ENCODE measurements at regions not wholly inside any gene's neighbourhood (a gene's known extent, or its start where the extent isn't known, plus 50 kb on each side); places are given as distances from the start of the nearest gene placed in this dataset.

DNA sequence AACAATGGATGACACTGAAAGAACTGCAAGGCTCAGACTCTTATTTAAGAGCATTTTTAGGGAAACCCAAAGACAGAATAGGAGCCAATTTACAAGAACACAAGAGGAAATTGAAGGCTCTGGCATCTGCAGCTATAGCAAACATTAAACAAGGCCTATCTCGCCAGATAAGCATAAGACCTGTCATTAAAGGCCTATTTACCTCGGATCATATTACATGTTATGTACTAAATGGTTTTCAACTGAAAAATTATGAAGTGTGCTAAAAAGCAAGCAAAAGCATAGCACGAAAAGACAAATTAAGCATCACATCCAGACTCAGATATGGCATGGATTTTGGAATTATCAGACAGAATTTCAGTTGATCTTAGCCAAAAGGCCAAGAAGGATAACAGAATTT lies 617.1 kb downstream of the SQOR start:
- whole genome bisulfite sequencing (ENCODE audit: insufficient coverage) = no CpG with 5 or more reads among the region's 3 CpGs
- H3K27ac ChIP-seq (ENCODE audit: low read length) = no peak overlapping the region
- no peak for DNase-seq
- no peaks in the 10 kb centered on the region for H3K36me3 ChIP-seq (ENCODE audit: control insufficient read depth, insufficient read depth, low read length)
- H3K27me3 ChIP-seq (ENCODE audit: control insufficient read depth, insufficient read depth, low read length) = no peaks in the 10 kb centered on the region
- no peak overlapping the region for H3K4me3 ChIP-seq (ENCODE audit: low read length)
- H3K4me1 ChIP-seq (ENCODE audit: control insufficient read depth, insufficient read depth, low read length) = no peaks in the 10 kb centered on the region
- H3K9me3 ChIP-seq (replicated peaks; ENCODE audit: control insufficient read depth, low read depth, low read length) = no peaks in the 10 kb centered on the region

GRCh38 chr15:46258056-46258455 lies 623.2 kb downstream of the SQOR start:
- H3K36me3 ChIP-seq (ENCODE audit: control insufficient read depth, insufficient read depth, low read length) = no peaks in the 10 kb centered on the region
- peak; percentile 60 for DNase-seq
- H3K27ac ChIP-seq (ENCODE audit: low read length) = no peak overlapping the region
- H3K27me3 ChIP-seq (ENCODE audit: control insufficient read depth, insufficient read depth, low read length) = no peaks in the 10 kb centered on the region
- no peaks in the 10 kb centered on the region for H3K9me3 ChIP-seq (replicated peaks; ENCODE audit: control insufficient read depth, low read depth, low read length)
- H3K4me1 ChIP-seq (ENCODE audit: control insufficient read depth, insufficient read depth, low read length) = no peaks in the 10 kb centered on the region
- no CpG with 5 or more reads among the region's 5 CpGs for WGBS (ENCODE audit: insufficient coverage)
- H3K4me3 ChIP-seq (ENCODE audit: low read length) = no peak overlapping the region

GRCh38 chr15:46260937-46261336 lies 626.1 kb downstream of the SQOR start:
- Histone ChIP-seq H3K27ac (ENCODE audit: low read length) (no peak overlapping the region), H3K27me3 (ENCODE audit: control insufficient read depth, insufficient read depth, low read length) (no peaks in the 10 kb centered on the region), H3K36me3 (ENCODE audit: control insufficient read depth, insufficient read depth, low read length) (no peaks in the 10 kb centered on the region), H3K9me3 (replicated peaks; ENCODE audit: control insufficient read depth, low read depth, low read length) (no peaks in the 10 kb centered on the region), H3K4me3 (ENCODE audit: low read length) (no peak overlapping the region), H3K4me1 (ENCODE audit: control insufficient read depth, insufficient read depth, low read length) (no peaks in the 10 kb centered on the region)
- WGBS (ENCODE audit: insufficient coverage) = 91% methylated on average over 2 of the region's 3 CpGs
- no peak for DNase-seq

GRCh38 chr15:46265664-46266347 lies 631.0 kb downstream of the SQOR start:
- Histone ChIP-seq H3K27me3 (ENCODE audit: control insufficient read depth, insufficient read depth, low read length) (no peaks in the 10 kb centered on the region), H3K4me1 (ENCODE audit: control insufficient read depth, insufficient read depth, low read length) (no peaks in the 10 kb centered on the region), H3K36me3 (ENCODE audit: control insufficient read depth, insufficient read depth, low read length) (no peaks in the 10 kb centered on the region), H3K4me3 (ENCODE audit: low read length) (no peak overlapping the region), H3K27ac (ENCODE audit: low read length) (no peak overlapping the region), H3K9me3 (replicated peaks; ENCODE audit: control insufficient read depth, low read depth, low read length) (no peaks in the 10 kb centered on the region)
- WGBS (ENCODE audit: insufficient coverage) = 71% methylated on average over 3 of the region's 3 CpGs
- DNase-seq = no peak

GRCh38 chr15:46266661-46267060 lies 631.8 kb downstream of the SQOR start:
- Histone ChIP-seq H3K9me3 (replicated peaks; ENCODE audit: control insufficient read depth, low read depth, low read length) (no peaks in the 10 kb centered on the region), H3K4me1 (ENCODE audit: control insufficient read depth, insufficient read depth, low read length) (no peaks in the 10 kb centered on the region), H3K36me3 (ENCODE audit: control insufficient read depth, insufficient read depth, low read length) (no peaks in the 10 kb centered on the region), H3K27me3 (ENCODE audit: control insufficient read depth, insufficient read depth, low read length) (no peaks in the 10 kb centered on the region), H3K27ac (ENCODE audit: low read length) (no peak overlapping the region), H3K4me3 (ENCODE audit: low read length) (no peak overlapping the region)
- WGBS (ENCODE audit: insufficient coverage) = 59% methylated on average over 2 of the region's 2 CpGs
- no peak for DNase-seq

GRCh38 chr15:46270481-46271147 lies 635.8 kb downstream of the SQOR start:
- no peak overlapping the region for H3K4me3 ChIP-seq (ENCODE audit: low read length)
- H3K27me3 ChIP-seq (ENCODE audit: control insufficient read depth, insufficient read depth, low read length) = no peaks in the 10 kb centered on the region
- H3K27ac ChIP-seq (ENCODE audit: low read length) = no peak overlapping the region
- WGBS (ENCODE audit: insufficient coverage) = 89% methylated on average over 3 of the region's 5 CpGs
- no peaks in the 10 kb centered on the region for H3K36me3 ChIP-seq (ENCODE audit: control insufficient read depth, insufficient read depth, low read length)
- DNase-seq = no peak
- H3K4me1 ChIP-seq (ENCODE audit: control insufficient read depth, insufficient read depth, low read length) = no peaks in the 10 kb centered on the region
- no peaks in the 10 kb centered on the region for H3K9me3 ChIP-seq (replicated peaks; ENCODE audit: control insufficient read depth, low read depth, low read length)

GRCh38 chr15:46275701-46276100 lies 640.9 kb downstream of the SQOR start:
- Histone ChIP-seq H3K27ac (ENCODE audit: low read length) (no peak overlapping the region), H3K4me1 (ENCODE audit: control insufficient read depth, insufficient read depth, low read length) (peaks cover 4% of the 10 kb centered on the region), H3K9me3 (replicated peaks; ENCODE audit: control insufficient read depth, low read depth, low read length) (no peaks in the 10 kb centered on the region), H3K36me3 (ENCODE audit: control insufficient read depth, insufficient read depth, low read length) (no peaks in the 10 kb centered on the region), H3K4me3 (ENCODE audit: low read length) (no peak overlapping the region), H3K27me3 (ENCODE audit: control insufficient read depth, insufficient read depth, low read length) (no peaks in the 10 kb centered on the region)
- WGBS (ENCODE audit: insufficient coverage) = 86% methylated on average over 1 of the region's 1 CpG
- DNase-seq = no peak

DNA sequence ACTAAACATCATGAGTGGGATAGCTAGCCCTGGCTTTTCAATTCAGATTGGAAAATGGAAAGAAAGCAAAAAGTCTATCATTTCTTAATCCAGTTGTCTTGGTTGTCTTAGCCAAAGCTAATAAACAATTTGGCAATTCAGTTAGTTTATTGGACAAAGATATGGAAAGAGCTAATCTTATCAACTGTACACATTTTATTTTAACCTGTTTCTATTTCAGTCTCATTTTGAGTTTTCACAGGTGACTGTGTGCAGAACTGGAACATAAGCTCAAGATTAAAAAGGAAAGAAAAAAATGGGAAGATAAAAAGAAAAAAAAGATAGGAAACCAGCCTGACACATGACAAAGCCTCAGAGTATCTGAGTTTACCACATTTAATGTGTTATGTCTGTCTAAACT lies 642.6 kb downstream of the SQOR start:
- no peaks in the 10 kb centered on the region for H3K27me3 ChIP-seq (ENCODE audit: control insufficient read depth, insufficient read depth, low read length)
- no peak overlapping the region for H3K4me3 ChIP-seq (ENCODE audit: low read length)
- no peaks in the 10 kb centered on the region for H3K36me3 ChIP-seq (ENCODE audit: control insufficient read depth, insufficient read depth, low read length)
- no peaks in the 10 kb centered on the region for H3K9me3 ChIP-seq (replicated peaks; ENCODE audit: control insufficient read depth, low read depth, low read length)
- no peak for DNase-seq
- no peak overlapping the region for H3K27ac ChIP-seq (ENCODE audit: low read length)
- H3K4me1 ChIP-seq (ENCODE audit: control insufficient read depth, insufficient read depth, low read length) = peaks cover 4% of the 10 kb centered on the region

- Histone ChIP-seq H3K4me1 (ENCODE audit: control insufficient read depth, insufficient read depth, low read length) (peaks cover 4% of the 10 kb centered on the region), H3K4me3 (ENCODE audit: low read length) (no peak overlapping the region), H3K27me3 (ENCODE audit: control insufficient read depth, insufficient read depth, low read length) (no peaks in the 10 kb centered on the region), H3K9me3 (replicated peaks; ENCODE audit: control insufficient read depth, low read depth, low read length) (no peaks in the 10 kb centered on the region), H3K36me3 (ENCODE audit: control insufficient read depth, insufficient read depth, low read length) (no peaks in the 10 kb centered on the region), H3K27ac (ENCODE audit: low read length) (peak overlapping the region; percentile 31)
- DNase-seq = peak; percentile 12
- WGBS (ENCODE audit: insufficient coverage) = 80% methylated on average over 1 of the region's 5 CpGs
Measured at GRCh38 chr15:46278062-46278461, 643.2 kb downstream of the SQOR start.

GRCh38 chr15:46278486-46279090 lies 643.8 kb downstream of the SQOR start:
- peak; percentile 44 for DNase-seq
- Histone ChIP-seq H3K36me3 (ENCODE audit: control insufficient read depth, insufficient read depth, low read length) (no peaks in the 10 kb centered on the region), H3K27me3 (ENCODE audit: control insufficient read depth, insufficient read depth, low read length) (no peaks in the 10 kb centered on the region), H3K9me3 (replicated peaks; ENCODE audit: control insufficient read depth, low read depth, low read length) (no peaks in the 10 kb centered on the region), H3K4me1 (ENCODE audit: control insufficient read depth, insufficient read depth, low read length) (peaks cover 4% of the 10 kb centered on the region), H3K27ac (ENCODE audit: low read length) (no peak overlapping the region), H3K4me3 (ENCODE audit: low read length) (no peak overlapping the region)
- WGBS (ENCODE audit: insufficient coverage) = 80% methylated on average over 1 of the region's 5 CpGs

Measured in muscle of leg (tissue), 3 donors.